Stimulated activated CD4-positive, alpha-beta T cell treated with anti-CD3 and anti-CD28 coated beads, Interleukin-12 subunit alpha, Interleukin-12 subunit beta, amount 100 ng/mL, for 24 hours (primary cell): ENCODE measurements at regions not wholly inside any gene's neighbourhood (a gene's known extent, or its start where the extent isn't known, plus 50 kb on each side); places are given as distances from the start of the nearest gene placed in this dataset.

Source experiments
- DNase-seq, 2 experiments: peaks; one replicate each; pipeline ENCODE4 v3.0.0-alpha.2; 2020; ENCODE audit warnings: low read depth in 2 of 2

GRCh38 chr2:81598453-81598852 lies 1293.9 kb upstream of the LRRTM1 start:
- no peak for DNase-seq

DNA sequence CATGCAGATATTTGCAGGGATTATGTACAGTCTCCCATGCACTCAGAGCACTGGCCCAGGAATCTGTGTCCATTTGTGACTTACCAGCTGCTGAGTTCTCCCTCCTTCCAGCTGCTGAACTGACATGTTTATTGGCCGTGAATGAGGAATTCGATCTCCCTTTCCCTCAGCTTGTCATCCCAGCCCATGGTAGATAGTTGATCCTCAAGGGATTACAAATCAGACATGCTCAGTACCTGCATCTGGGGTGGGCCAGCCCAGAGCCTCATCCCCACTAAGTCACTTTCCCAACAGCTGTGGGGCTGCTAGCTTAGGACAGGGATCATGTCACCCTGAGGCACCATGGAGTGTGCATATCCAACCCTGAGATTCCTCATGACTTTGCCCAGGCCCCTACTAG lies 1284.9 kb upstream of the LRRTM1 start:
- DNase-seq = no peak

GRCh38 chr2:81583311-81584108 lies 1279.0 kb upstream of the LRRTM1 start:
- no peak for DNase-seq

GRCh38 chr2:81576713-81577112 lies 1272.2 kb upstream of the LRRTM1 start:
- DNase-seq = no peak

DNA sequence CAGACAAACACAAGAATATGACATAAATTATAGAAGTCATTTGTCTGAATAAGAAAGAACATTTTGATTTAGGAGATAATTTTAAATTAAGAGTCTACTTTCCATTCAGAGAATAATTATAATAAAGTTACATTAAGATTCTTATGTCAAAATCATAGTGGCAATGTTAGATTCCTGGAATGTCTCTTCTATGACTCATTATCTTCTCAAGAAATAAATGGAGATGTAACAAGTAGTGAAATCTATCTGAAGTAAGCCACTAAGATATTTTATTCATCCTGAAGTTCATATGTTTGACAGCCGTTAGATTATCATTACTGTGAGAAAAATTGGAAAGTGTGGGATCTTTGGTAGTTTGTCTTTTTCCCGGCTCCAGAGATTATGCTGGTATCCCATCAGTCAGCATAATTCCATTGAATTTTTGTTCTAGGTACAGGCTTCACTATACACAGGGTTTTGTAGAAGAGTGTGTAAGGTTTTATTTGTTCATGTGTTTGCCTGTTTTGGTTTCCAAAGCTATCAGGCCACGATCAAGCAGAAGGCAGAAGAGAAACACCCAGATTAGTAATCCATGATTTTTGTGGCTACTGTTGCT lies 1246.6 kb upstream of the LRRTM1 start:
- no peak for DNase-seq

GRCh38 chr2:81550277-81550676 lies 1245.7 kb upstream of the LRRTM1 start:
- DNase-seq = no peak

GRCh38 chr2:81549646-81550045 lies 1245.1 kb upstream of the LRRTM1 start:
- no peak for DNase-seq

GRCh38 chr2:81545626-81546025 lies 1241.1 kb upstream of the LRRTM1 start:
- DNase-seq = no peak

GRCh38 chr2:81542119-81542518 lies 1237.6 kb upstream of the LRRTM1 start:
- no peak for DNase-seq

DNA sequence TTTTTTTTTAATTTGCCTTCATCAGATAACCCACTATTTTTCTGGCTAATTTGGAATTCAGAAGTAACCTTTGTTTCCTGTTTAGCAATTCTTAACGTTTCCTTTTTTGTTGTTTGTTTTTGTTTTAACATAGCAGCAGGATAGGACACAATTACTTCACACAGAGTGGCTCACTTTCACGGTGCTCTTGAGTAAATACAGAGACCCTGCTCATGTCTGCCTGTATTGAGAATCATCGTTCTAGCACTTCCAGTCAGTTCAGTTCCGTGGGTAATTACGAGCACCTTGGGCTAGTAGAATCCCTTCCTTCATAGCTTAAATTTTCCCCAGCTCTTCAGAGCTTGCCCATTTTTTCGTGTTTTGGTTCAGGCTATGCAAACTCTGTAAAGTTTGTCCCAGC lies 1225.4 kb upstream of the LRRTM1 start:
- DNase-seq = no peak

DNA sequence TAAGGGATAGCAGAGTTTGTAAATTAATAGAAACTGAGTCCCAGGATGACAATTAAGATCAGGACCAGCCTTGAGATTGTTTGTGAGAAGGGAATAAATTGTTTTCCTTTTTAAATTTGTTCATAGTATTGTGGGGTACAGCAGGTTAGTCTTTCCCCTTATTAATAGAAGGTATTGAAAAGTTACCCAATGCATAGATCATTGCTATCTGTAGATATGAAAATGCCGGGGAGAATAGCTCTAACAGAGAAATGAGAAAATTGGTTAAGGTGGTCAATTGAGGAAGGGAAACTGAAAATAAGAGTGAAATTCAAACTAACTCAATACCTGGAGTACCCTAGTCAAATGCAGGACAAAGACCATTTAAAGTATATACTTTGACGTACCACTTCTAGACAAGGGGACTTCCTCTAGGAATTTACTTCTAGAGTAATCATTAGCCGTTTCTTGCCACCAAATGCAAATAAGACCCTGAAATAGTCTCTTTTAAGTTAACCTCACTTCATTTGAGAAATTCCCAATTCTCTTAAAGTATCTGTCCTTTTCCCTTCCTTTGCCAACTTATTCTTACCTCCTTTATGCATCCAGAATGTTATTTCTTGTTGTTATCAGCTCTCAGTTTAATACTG lies 1224.4 kb upstream of the LRRTM1 start:
- no peak for DNase-seq

- no peak for DNase-seq
Measured at GRCh38 chr2:81523344-81523743, 1218.8 kb upstream of the LRRTM1 start.

DNA sequence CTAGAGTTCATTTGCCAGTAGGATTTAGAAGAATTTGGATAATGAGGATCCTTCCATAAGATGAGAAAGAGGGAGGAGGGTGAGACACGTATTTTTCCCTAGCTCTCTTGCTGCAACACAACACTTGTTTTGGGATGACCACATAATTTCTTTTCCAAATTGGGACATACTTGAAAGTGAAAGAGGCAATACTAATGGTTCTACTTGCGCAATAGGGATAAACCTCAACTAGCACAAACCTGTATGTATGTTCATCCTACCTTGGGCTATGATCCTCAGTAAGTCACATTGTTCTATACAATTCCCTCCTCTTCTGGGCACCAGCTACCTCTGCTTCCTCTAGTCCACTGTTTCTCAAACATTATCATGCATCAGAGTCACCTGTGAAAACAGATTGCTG lies 1208.8 kb upstream of the LRRTM1 start:
- no peak for DNase-seq

DNA sequence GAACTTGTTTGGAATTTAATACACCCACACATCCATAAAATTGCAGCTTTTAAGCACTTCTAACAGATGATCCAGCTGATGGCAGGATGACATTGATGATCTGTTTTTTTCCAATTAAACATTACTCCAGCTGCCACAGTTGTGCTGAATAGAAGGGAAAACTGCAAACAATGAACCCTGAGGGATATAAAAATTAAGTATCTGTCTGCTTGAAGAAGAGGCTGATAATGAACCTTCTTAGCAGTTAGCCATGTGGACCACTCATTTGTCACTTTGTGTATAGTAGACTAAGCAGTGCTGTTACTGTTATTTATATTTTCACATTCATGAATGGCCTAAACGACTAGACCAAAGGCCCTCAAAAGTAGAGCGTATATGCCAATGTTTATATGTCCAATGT lies 1201.0 kb upstream of the LRRTM1 start:
- no peak for DNase-seq

DNA sequence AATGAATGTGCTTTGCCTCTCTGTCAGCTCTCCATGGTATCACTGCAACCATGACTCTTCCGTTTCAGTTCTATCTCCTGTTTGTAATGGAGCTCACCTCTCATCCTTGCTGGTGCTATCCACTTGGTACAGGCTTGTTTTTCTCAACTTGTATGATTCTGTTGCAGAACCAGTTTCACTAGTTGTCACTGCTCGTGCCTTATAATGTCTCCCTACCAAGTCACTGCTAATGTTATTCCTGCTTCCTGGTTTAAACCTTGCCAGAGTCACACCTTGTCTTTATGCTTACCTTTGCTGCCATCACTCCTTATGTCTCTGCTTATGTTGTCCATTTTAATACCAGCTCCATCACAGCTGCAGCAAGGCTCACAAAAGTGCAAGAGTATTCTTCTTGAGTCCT lies 1191.0 kb upstream of the LRRTM1 start:
- no peak for DNase-seq

- DNase-seq = no peak
Measured at GRCh38 chr2:81483254-81483653, 1178.7 kb upstream of the LRRTM1 start.

- DNase-seq = no peak
Measured at GRCh38 chr2:81481994-81482368, 1177.4 kb upstream of the LRRTM1 start.

- no peak for DNase-seq
Measured at GRCh38 chr2:81481242-81481993, 1176.9 kb upstream of the LRRTM1 start.

GRCh38 chr2:81467096-81467495 lies 1162.5 kb upstream of the LRRTM1 start:
- no peak for DNase-seq

- DNase-seq = no peak
Measured at GRCh38 chr2:81462420-81462819, 1157.9 kb upstream of the LRRTM1 start.

- no peak for DNase-seq
Measured at GRCh38 chr2:81445176-81445575, 1140.6 kb upstream of the LRRTM1 start.

DNA sequence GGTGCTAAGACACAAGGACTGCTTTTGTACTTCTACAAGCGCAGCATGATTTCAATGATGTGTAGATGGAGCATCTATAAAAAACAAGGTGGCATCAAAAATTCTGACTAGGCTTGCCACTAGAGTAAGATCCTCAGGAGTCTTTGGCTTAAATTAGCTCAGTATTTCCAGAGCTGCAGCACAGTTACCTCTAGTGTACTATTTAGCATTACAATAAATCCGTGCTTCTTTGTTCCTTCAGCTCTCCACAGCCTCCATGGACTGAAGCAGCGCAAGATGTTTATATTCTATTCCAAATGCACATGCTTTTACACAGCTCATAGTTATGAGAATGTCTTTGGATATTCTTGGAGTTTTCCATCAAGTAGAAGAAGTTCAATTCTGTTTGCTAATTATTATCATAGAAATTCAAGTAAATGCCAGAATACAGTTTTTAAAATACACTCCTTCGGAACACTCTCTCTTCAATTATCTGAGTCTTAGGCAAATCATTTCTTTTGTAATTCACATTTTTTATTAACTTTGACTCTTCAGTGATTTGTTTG lies 1133.0 kb upstream of the LRRTM1 start:
- no peak for DNase-seq
